KBM-7 (cell line): ENCODE measurements at regions not wholly inside any gene's neighbourhood (a gene's known extent, or its start where the extent isn't known, plus 50 kb on each side); places are given as distances from the start of the nearest gene placed in this dataset.

ENCODE experiments used
- DNase-seq: peaks from one replicate; pipeline ENCODE4 v3.0.0-alpha.2; 2015
- in situ Hi-C: fragments of 300-500 bp; cut with MboI; formaldehyde crosslinking; loops from 2 replicates; pipeline ENCODE4 v1.14.3; 2020; ENCODE audit warnings: low sequenced_read_pairs, low pct_unique_long_range_greater_than_20kb, mixed read lengths

DNA sequence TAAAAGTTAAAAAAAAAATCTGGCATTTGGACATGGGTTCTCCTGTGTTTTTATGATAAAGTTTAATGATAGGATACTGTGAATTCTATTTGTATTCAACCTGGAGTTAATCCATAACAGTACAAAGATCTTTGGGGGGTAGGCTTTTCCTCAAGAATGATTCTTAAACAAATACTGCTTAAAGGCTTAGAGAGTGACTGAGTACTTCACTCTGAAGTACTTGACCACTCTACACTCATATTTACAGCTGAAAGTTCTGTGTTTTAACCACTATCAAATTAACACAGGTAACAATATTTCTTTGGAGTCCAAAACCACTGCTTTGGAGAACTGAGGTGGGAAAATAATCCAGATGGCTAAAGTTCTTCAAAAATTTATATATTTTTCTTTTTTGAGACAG lies 74.2 kb upstream of the TMEM168 start:
- in situ Hi-C loops: no loop called here
- no peak for DNase-seq

- in situ Hi-C loops: no loop called here
- no peak for DNase-seq
Measured at GRCh38 chr7:112858838-112859237, 68.6 kb upstream of the TMEM168 start.

- in situ Hi-C loops: no loop called here
- DNase-seq: no peak
Measured at GRCh38 chr7:112855227-112855626, 65.0 kb upstream of the TMEM168 start.

- no peak for DNase-seq
- in situ Hi-C loops: no loop called here
Measured at GRCh38 chr7:112854169-112854568, 64.0 kb upstream of the TMEM168 start.

GRCh38 chr7:112853422-112853821 lies 63.2 kb upstream of the TMEM168 start:
- in situ Hi-C loops: no loop called here
- no peak for DNase-seq

- in situ Hi-C loops: no loop called here
- no peak for DNase-seq
Measured at GRCh38 chr7:112843151-112843550, 53.0 kb upstream of the TMEM168 start.
